Endothelial cell of umbilical vein (primary cell): ENCODE measurements at regions not wholly inside any gene's neighbourhood (a gene's known extent, or its start where the extent isn't known, plus 50 kb on each side); places are given as distances from the start of the nearest gene placed in this dataset.

Experiments
- BruUV-seq: library from RNA; stranded (reverse); fragments of 400-500 nt; replicated peaks from 2 replicates; lab custom pipeline; 2021; lab: Mats Ljungman, UMichigan
- CTCF ChIA-PET: fragments of 300-600, 350-600 bp; sonication (Branson Sonifier 250); formaldehyde crosslinking; loops from one replicate; lab custom pipeline; 2021; ENCODE audit warnings: antibody characterized with exemption, inconsistent platforms; lab: Charles Lee
- POLR2A ChIA-PET: fragments of 300-600, 350-600 bp; sonication (Branson Sonifier 250); formaldehyde crosslinking; loops from one replicate; lab custom pipeline; 2021; ENCODE audit warnings: antibody characterized with exemption, inconsistent platforms; lab: Charles Lee
- DNase-seq: peaks from one replicate; pipeline ENCODE4 v3.0.0-alpha.2; 2011; ENCODE audit warnings: low read depth, low spot score
- FAIRE-seq: peaks from 2 replicates; lab custom pipeline; 2011; peaks lifted over from hg19 to GRCh38; lab: Jason Lieb, UNC
- H2AFZ ChIP-seq: 2 replicates; pipeline ENCODE4 v1.6.0; 2012; ENCODE audit warnings: low read depth, low read length, control low read depth, inconsistent platforms
- H3K27ac ChIP-seq: 2 replicates; pipeline ENCODE4 v1.5.1; 2011; ENCODE audit warnings: low read depth, mild to moderate bottlenecking, control low read depth, low read length, moderate library complexity; ENCODE audit not compliant: insufficient read depth
- H3K27me3 ChIP-seq, 2 experiments: 2 replicates each; pipeline versions ENCODE4 v1.6.0 to v1.6.1; 2011; ENCODE audit warnings: low read length in 2 of 2, mixed read lengths in 1 of 2; ENCODE audit not compliant: control insufficient read depth in 2 of 2, insufficient read depth in 2 of 2
- H3K36me3 ChIP-seq, 2 experiments: 2 replicates in 1 of 2; 3 replicates in 1 of 2; pipeline ENCODE4 v1.5.1; 2011; ENCODE audit warnings: low read length in 2 of 2, mild to moderate bottlenecking in 1 of 2, moderate library complexity in 1 of 2; ENCODE audit not compliant: control insufficient read depth in 2 of 2, insufficient read depth in 2 of 2; ENCODE audit errors: extremely low read depth in 1 of 2
- H3K4me1 ChIP-seq: 3 replicates; pipeline ENCODE4 v1.5.1; 2011; ENCODE audit warnings: mild to moderate bottlenecking, low read length; ENCODE audit not compliant: control insufficient read depth, insufficient read depth; ENCODE audit errors: extremely low read depth
- H3K4me2 ChIP-seq: 2 replicates; pipeline ENCODE4 v1.6.1; 2011; ENCODE audit warnings: low read length, control low read depth, mixed read lengths; ENCODE audit not compliant: insufficient read depth
- H3K4me3 ChIP-seq, 3 experiments: fragments of 200-600 bp in 1 of 3; sonication (generic), shearing (Covaris generic) in 1 of 3; replicated peaks in 1 of 3; 2 replicates each; pipeline ENCODE4 v1.5.1; 2011 to 2016; ENCODE audit warnings: control low read depth in 3 of 3, low read length in 3 of 3, mild to moderate bottlenecking in 2 of 3, inconsistent platforms in 1 of 3, low read depth in 1 of 3, moderate library complexity in 1 of 3; ENCODE audit not compliant: insufficient read depth in 1 of 3
- H3K79me2 ChIP-seq: 2 replicates; pipeline ENCODE4 v1.6.0; 2012; ENCODE audit warnings: low read length, inconsistent platforms; ENCODE audit not compliant: control insufficient read depth, insufficient read depth
- H3K9ac ChIP-seq: replicated peaks from 2 replicates; pipeline ENCODE3; 2011; ENCODE audit warnings: low read length, control low read depth; ENCODE audit not compliant: insufficient read depth; ENCODE audit errors: extremely low read depth
- H3K9me1 ChIP-seq: replicated peaks from 3 replicates; pipeline ENCODE4 v1.6.0; 2011; ENCODE audit warnings: mild to moderate bottlenecking, low read length; ENCODE audit not compliant: control insufficient read depth, insufficient read depth; ENCODE audit errors: extremely low read depth
- H3K9me3 ChIP-seq: replicated peaks from 2 replicates; pipeline ENCODE4 v1.5.1; 2012; ENCODE audit warnings: low read length, inconsistent platforms; ENCODE audit not compliant: control insufficient read depth, insufficient read depth
- H4K20me1 ChIP-seq: replicated peaks from 2 replicates; pipeline ENCODE3; 2011; ENCODE audit warnings: mild to moderate bottlenecking, low read length; ENCODE audit not compliant: control insufficient read depth, insufficient read depth; ENCODE audit errors: extremely low read depth
- CTCF ChIP-seq, 2 donors: IDR thresholded peaks; 1 replicate in 1 of 2; 2 replicates in 1 of 2; pipeline ENCODE4 v1.5.1; 2011; ENCODE audit warnings: low read length in 2 of 2, mild to moderate bottlenecking in 2 of 2, moderate library complexity in 2 of 2, control low read depth in 1 of 2, inconsistent platforms in 1 of 2, low read depth in 1 of 2; ENCODE audit not compliant: insufficient read depth in 1 of 2; ENCODE audit errors: extremely low read depth in 1 of 2
- EZH2 ChIP-seq: IDR thresholded peaks from 2 replicates; pipeline ENCODE4 v1.6.1; 2012; ENCODE audit warnings: borderline replicate concordance, low read depth, mild to moderate bottlenecking, moderate library complexity, low read length, inconsistent platforms; ENCODE audit not compliant: severe bottlenecking
- FOS ChIP-seq: IDR thresholded peaks from 2 replicates; pipeline ENCODE4 v1.6.1; 2011; ENCODE audit warnings: mild to moderate bottlenecking, low read length, moderate library complexity, borderline replicate concordance; ENCODE audit not compliant: insufficient read depth
- GATA2 ChIP-seq: IDR thresholded peaks from 2 replicates; pipeline ENCODE4 v1.7.0; 2011; ENCODE audit warnings: low read depth, mild to moderate bottlenecking, moderate library complexity, mixed read lengths, low read length; ENCODE audit not compliant: insufficient read length, insufficient read depth
- JUN ChIP-seq: IDR thresholded peaks from 2 replicates; pipeline ENCODE4 v1.6.1; 2011; ENCODE audit warnings: borderline replicate concordance, low read depth; ENCODE audit not compliant: insufficient read length, insufficient read depth
- MAX ChIP-seq: IDR thresholded peaks from 2 replicates; pipeline ENCODE4 v1.6.1; 2011; ENCODE audit not compliant: insufficient read depth, insufficient read length
- MYC ChIP-seq: IDR thresholded peaks from one replicate; pipeline ENCODE4 v1.6.1; 2011; ENCODE audit warnings: mild to moderate bottlenecking, low read depth, low read length
- POLR2A ChIP-seq: IDR thresholded peaks from 2 replicates; pipeline ENCODE4 v1.6.1; 2012; ENCODE audit warnings: low read depth, mild to moderate bottlenecking, control low read depth, low read length
- POLR2AphosphoS5 ChIP-seq: IDR thresholded peaks from 2 replicates; pipeline ENCODE4 v1.6.1; 2012; ENCODE audit warnings: low read depth, mild to moderate bottlenecking, control low read depth, low read length, moderate library complexity; ENCODE audit not compliant: insufficient read depth
- dilution Hi-C: fragments of 300-500 bp; cut with MboI; formaldehyde crosslinking; loops from one replicate; pipeline ENCODE4 v1.15.0; 2019; ENCODE audit warnings: low sequenced_read_pairs; ENCODE audit not compliant: extremely low pct_ligation_motif_present
- intact Hi-C: fragments of 100-400 bp; cut with micrococcal nuclease; formaldehyde crosslinking; loops from one replicate; pipeline ENCODE4 v1.10.0; 2022

GRCh38 chr3:30170681-30171438, 435.5 kb upstream of the TGFBR2 start:
- FAIRE-seq (no peak), DNase-seq (no peak)
- Histone ChIP-seq H3K4me2 (no peak overlapping the region), H3K9me1 (no peaks in the 10 kb centered on the region), H3K79me2 (no peaks in the 10 kb centered on the region), H4K20me1 (no peaks in the 10 kb centered on the region), H2AFZ (no peak overlapping the region), H3K27ac (no peak overlapping the region), H3K4me3 (no peak overlapping the region), H3K36me3 (no peaks in the 10 kb centered on the region), H3K9ac (no peak overlapping the region), H3K27me3 (peaks cover 0 to 4% of the 10 kb centered on the region in 2 experiments), H3K4me1 (no peaks in the 10 kb centered on the region), H3K9me3 (no peaks in the 10 kb centered on the region)
- no TSS peak for BruUV-seq
- TF ChIP-seq POLR2AphosphoS5 (no peak), GATA2 (no peak), CTCF (IDR thresholded peaks at IDR 0.05; ENCODE audit: extremely low read depth in 1 of 2, insufficient read depth in 1 of 2, low read depth in 1 of 2, low read length in 2 of 2) (no peak), EZH2 (no peak), FOS (no peak), MAX (no peak), JUN (no peak), MYC (no peak), POLR2A (no peak)
- ChIA-PET CTCF (interaction anchor here (0.9 to 2.3 kb wide), 2 partner anchors 28 kb away, joined by 3 to 14 read pairs; no protein-coding TSS in a partner anchor), POLR2A (no interaction called here)
- dilution Hi-C loops = no loop called here
- intact Hi-C loops = no loop called here
